ENCODE measurements at regions not wholly inside any gene's neighbourhood (a gene's known extent, or its start where the extent isn't known, plus 50 kb on each side); places are given as distances from the start of the nearest gene placed in this dataset.

GRCh38 chrX:30982467-30982866 is 89.4 kb downstream of the FTHL17 start (continued):
- no peak for TF ChIP-seq TCF3 (IDR thresholded peaks at IDR 0.05; ENCODE audit: borderline replicate concordance, insufficient read depth, low read depth, low read length)

GRCh38 chrX:30981968-30982367 is 89.9 kb downstream of the FTHL17 start:
- TF ChIP-seq USF2 (IDR thresholded peaks at IDR 0.05; ENCODE audit: borderline replicate concordance, low read depth, low read length) (no peak), MEF2A (IDR thresholded peaks at IDR 0.05; ENCODE audit: insufficient read depth, low read depth, low read length) (no peak), RELA (IDR thresholded peaks at IDR 0.05; ENCODE audit: borderline replicate concordance, partially characterized antibody) (no peak), SPI1 (IDR thresholded peaks at IDR 0.05; ENCODE audit: borderline replicate concordance, insufficient read depth, low read depth, low read length) (no peak), ATF3 (IDR thresholded peaks at IDR 0.05; ENCODE audit: borderline replicate concordance, extremely low read depth, low read depth, low read length) (no peak), FOXK2 (IDR thresholded peaks at IDR 0.05) (no peak), RAD51 (IDR thresholded peaks at IDR 0.05) (no peak), WRNIP1 (IDR thresholded peaks at IDR 0.05; ENCODE audit: borderline replicate concordance, low read depth, low read length) (no peak), TARDBP (IDR thresholded peaks at IDR 0.05; ENCODE audit: borderline replicate concordance) (no peak), MXI1 (IDR thresholded peaks at IDR 0.05; ENCODE audit: low read depth, low read length) (no peak), ZBTB11 (CRISPR knock-in tag; IDR thresholded peaks at IDR 0.05) (no peak), ELK1 (IDR thresholded peaks at IDR 0.05; ENCODE audit: low read depth, low read length) (no peak), PAX5 (IDR thresholded peaks at IDR 0.05; ENCODE audit: borderline replicate concordance, low read depth, low read length) (no peak), HDAC2 (IDR thresholded peaks at IDR 0.05) (no peak), HDAC6 (IDR thresholded peaks at IDR 0.05; ENCODE audit: unreplicated experiment) (no peak), DPF2 (IDR thresholded peaks at IDR 0.05) (no peak)
- no TSS peak for BruUV-seq (replicated peaks)
- 29% methylated on average over 2 of the region's 2 CpGs for WGBS (ENCODE audit: insufficient coverage, insufficient replicate concordance, low lambda C conversion rate, missing lambda C conversion rate)
- ChIA-PET RAD21 (ENCODE audit: unreplicated experiment) (no interaction called here), CTCF (no interaction called here), SMC1A (ENCODE audit: uncharacterized antibody, unreplicated experiment) (no interaction called here), POLR2A (no interaction called here)
- Histone ChIP-seq H3K4me2 (ENCODE audit: control insufficient read depth, insufficient read depth) (no peak overlapping the region), H3K9me3 (replicated peaks; ENCODE audit: control insufficient read depth, insufficient read depth, low read length) (no peaks in the 10 kb centered on the region), H3K27ac (ENCODE audit: control insufficient read depth, insufficient read depth) (no peak overlapping the region), H4K20me1 (ENCODE audit: control insufficient read depth, insufficient read depth) (no peaks in the 10 kb centered on the region), H3K9ac (ENCODE audit: control insufficient read depth, insufficient read depth, low read length) (no peak overlapping the region), H3K4me1 (ENCODE audit: control insufficient read depth, insufficient read depth, low read length) (no peaks in the 10 kb centered on the region), H3K27me3 (replicated peaks in 1 of 2; ENCODE audit: control insufficient read depth in 2 of 2, insufficient read depth in 2 of 2, low read length in 1 of 2) (no peaks in the 10 kb centered on the region; a peak in 1 of 4 replicates), H2AFZ (ENCODE audit: control insufficient read depth, low read depth, low read length) (no peak overlapping the region), H3K79me2 (ENCODE audit: control insufficient read depth, insufficient read depth, low read length) (no peaks in the 10 kb centered on the region), H3K4me3 (no peak overlapping the region), H3K36me3 (ENCODE audit: control insufficient read depth in 2 of 2, insufficient read depth in 2 of 2, low read length in 1 of 2) (no peaks in the 10 kb centered on the region)
- no peak for ATAC-seq
- intact Hi-C loops (cut with micrococcal nuclease; ENCODE audit: unreplicated experiment): no loop called here
- in situ Hi-C loops (cut with MboI): no loop called here
- FAIRE-seq: no peak
- DNase-seq (ENCODE audit: low read depth, low spot score): no peak
